Thymus (tissue), 11 donors: ENCODE measurements at regions not wholly inside any gene's neighbourhood (a gene's known extent, or its start where the extent isn't known, plus 50 kb on each side); places are given as distances from the start of the nearest gene placed in this dataset.
"Not testable (repeated sequence)": the region's sequence is repeated elsewhere in the genome, so short reads cannot be mapped to it uniquely, and the experiment has no call there.

Experiments
- DNase-seq, 9 donors: peaks; one replicate each; pipeline ENCODE4 v3.0.0-alpha.2; 2013; ENCODE audit warnings: low spot score in 9 of 9, low read depth in 6 of 9, missing footprints in 1 of 9
- H3K27ac ChIP-seq, 2 donors: one replicate each; pipeline ENCODE4 v1.5.1; 2013; ENCODE audit warnings: control low read depth in 1 of 2, low read depth in 1 of 2, low read length in 1 of 2, mild to moderate bottlenecking in 1 of 2, moderate library complexity in 1 of 2
- H3K27me3 ChIP-seq, 2 donors: one replicate each; pipeline ENCODE4 v1.5.1; 2013; ENCODE audit warnings: low read length in 1 of 2; ENCODE audit not compliant: control insufficient read depth in 2 of 2, insufficient read depth in 1 of 2
- H3K36me3 ChIP-seq, 2 donors: one replicate each; pipeline ENCODE4 v1.5.1; 2013; ENCODE audit warnings: low read length in 1 of 2, mild to moderate bottlenecking in 1 of 2, moderate library complexity in 1 of 2; ENCODE audit not compliant: control insufficient read depth in 2 of 2, insufficient read depth in 2 of 2
- H3K4me1 ChIP-seq, 2 donors: one replicate each; pipeline ENCODE4 v1.5.1; 2013; ENCODE audit warnings: low read length in 2 of 2; ENCODE audit not compliant: control insufficient read depth in 2 of 2, insufficient read depth in 2 of 2
- H3K4me3 ChIP-seq, 2 donors: one replicate each; pipeline ENCODE4 v1.5.1; 2013; ENCODE audit warnings: low read length in 2 of 2, control low read depth in 1 of 2, mild to moderate bottlenecking in 1 of 2
- H3K9me3 ChIP-seq, 2 donors: one replicate each; pipeline ENCODE4 v1.5.1; 2013; ENCODE audit warnings: low read length in 1 of 2, mild to moderate bottlenecking in 1 of 2; ENCODE audit not compliant: control insufficient read depth in 2 of 2, insufficient read depth in 1 of 2
- WGBS: extraction: QIAGEN DNeasy Blood & Tissue Kit; methylation state at CpG from one replicate; pipeline ENCODE4 v1.1.7; 2013; 5-methylcytosine and 5-hydroxymethylcytosine counted together
- donor health status: healthy.

GRCh38 chr1:100646001-100646400 lies 73.5 kb upstream of the VCAM1 start:
- no peaks in the 10 kb centered on the region for H3K4me1 ChIP-seq
- WGBS: 92% methylated on average over 4 of the region's 4 CpGs
- H3K9me3 ChIP-seq: no peaks in the 10 kb centered on the region
- no peak overlapping the region for H3K27ac ChIP-seq
- H3K36me3 ChIP-seq: no peaks in the 10 kb centered on the region
- no peak for DNase-seq
- no peak overlapping the region for H3K4me3 ChIP-seq
- H3K27me3 ChIP-seq: no peaks in the 10 kb centered on the region

- no peaks in the 10 kb centered on the region for H3K36me3 ChIP-seq
- no peaks in the 10 kb centered on the region for H3K9me3 ChIP-seq
- no peak overlapping the region for H3K4me3 ChIP-seq
- 94% methylated on average over 1 of the region's 1 CpG for WGBS
- H3K27ac ChIP-seq: no peak overlapping the region
- H3K4me1 ChIP-seq: no peaks in the 10 kb centered on the region
- no peaks in the 10 kb centered on the region for H3K27me3 ChIP-seq
- no peak for DNase-seq
Observed at GRCh38 chr1:100649146-100649545, 70.4 kb upstream of the VCAM1 start.

DNA sequence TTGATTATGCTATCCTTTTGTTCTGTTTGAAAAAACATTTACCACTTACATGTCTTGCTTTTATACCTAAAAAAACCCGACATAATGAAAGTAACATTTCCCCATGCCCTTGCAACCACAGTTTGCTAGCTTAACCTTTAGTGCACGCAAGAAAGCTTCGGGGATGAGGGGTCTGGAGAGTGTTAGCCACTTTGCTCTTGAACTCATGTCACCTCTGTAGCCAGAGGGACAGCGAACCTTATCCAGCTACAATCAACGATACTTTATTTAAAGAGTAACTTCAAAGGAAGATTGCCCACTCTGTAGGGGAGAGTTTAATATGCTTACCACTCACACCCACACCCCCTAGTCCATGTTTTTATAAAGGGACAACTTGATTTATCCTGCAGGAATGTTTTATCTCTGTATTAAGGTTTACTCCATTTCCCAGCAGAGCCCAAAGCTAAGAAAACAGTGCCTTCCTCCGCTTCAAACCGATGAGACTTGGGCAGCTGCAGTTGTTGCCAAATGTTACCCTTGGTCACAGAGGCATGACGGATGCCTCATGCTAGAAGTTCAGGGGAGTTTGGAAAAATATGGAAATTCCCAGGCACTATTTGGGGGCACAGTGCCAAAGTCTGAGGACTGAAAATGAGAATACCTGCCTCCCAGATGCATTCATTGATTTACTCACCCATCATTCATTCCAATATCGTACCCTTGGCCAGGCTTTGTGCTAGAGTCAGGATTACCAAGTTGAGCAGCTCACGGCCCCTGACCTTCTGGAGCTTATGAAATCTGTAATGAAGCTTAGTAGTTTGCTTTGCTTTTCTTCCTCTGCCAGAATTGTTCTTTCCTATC lies 61.4 kb upstream of the VCAM1 start:
- Histone ChIP-seq H3K36me3 (no peaks in the 10 kb centered on the region), H3K27ac (no peak overlapping the region), H3K9me3 (no peaks in the 10 kb centered on the region), H3K4me1 (no peaks in the 10 kb centered on the region), H3K4me3 (no peak overlapping the region), H3K27me3 (no peaks in the 10 kb centered on the region)
- no peak for DNase-seq
- 94% methylated on average over 10 of the region's 10 CpGs for WGBS

GRCh38 chr1:100658716-100659026 lies 60.9 kb upstream of the VCAM1 start:
- H3K27me3 ChIP-seq: no peaks in the 10 kb centered on the region
- no peak overlapping the region for H3K27ac ChIP-seq
- H3K4me1 ChIP-seq: no peaks in the 10 kb centered on the region
- H3K9me3 ChIP-seq: no peaks in the 10 kb centered on the region
- DNase-seq: no peak
- no peak overlapping the region for H3K4me3 ChIP-seq
- no peaks in the 10 kb centered on the region for H3K36me3 ChIP-seq

GRCh38 chr1:100661176-100661575 lies 58.4 kb upstream of the VCAM1 start:
- WGBS: 93% methylated on average over 1 of the region's 1 CpG
- no peak for DNase-seq
- no peak overlapping the region for H3K4me3 ChIP-seq

GRCh38 chr1:100668494-100668893 lies 51.0 kb upstream of the VCAM1 start:
- not testable (repeated sequence) for H3K27me3 ChIP-seq, H3K9me3 ChIP-seq, H3K4me3 ChIP-seq, H3K27ac ChIP-seq, H3K4me1 ChIP-seq, H3K36me3 ChIP-seq, DNase-seq
- WGBS: 87% methylated on average over 7 of the region's 7 CpGs

More at GRCh38 chr1:100661176-100661575, 58.4 kb upstream of the VCAM1 start:
- Histone ChIP-seq H3K4me1 (no peaks in the 10 kb centered on the region), H3K36me3 (no peaks in the 10 kb centered on the region), H3K27ac (no peak overlapping the region), H3K27me3 (no peaks in the 10 kb centered on the region), H3K9me3 (no peaks in the 10 kb centered on the region)
